ENCODE measurements at regions not wholly inside any gene's neighbourhood (a gene's known extent, or its start where the extent isn't known, plus 50 kb on each side); places are given as distances from the start of the nearest gene placed in this dataset.

- intact Hi-C loops (cut with DNase I; ENCODE audit: low total_unique reads), result no loop called here
- Histone ChIP-seq H3K9me3 (no peaks in the 10 kb centered on the region), H3K4me1 (peaks cover 0 to 5% of the 10 kb centered on the region in 2 donors), H3K27ac (no peak overlapping the region), H3K27me3 (no peaks in the 10 kb centered on the region), H3K4me3 (no peak overlapping the region), H3K36me3 (no peaks in the 10 kb centered on the region)
- no peak for DNase-seq
- no peak for TF ChIP-seq CTCF (IDR thresholded peaks at IDR 0.05)
- no peak for TF ChIP-seq POLR2A (IDR thresholded peaks at IDR 0.05)
These were observed 314.8 kb upstream of the ACVR2A start for GRCh38 chr2:147530033-147530432.

DNA sequence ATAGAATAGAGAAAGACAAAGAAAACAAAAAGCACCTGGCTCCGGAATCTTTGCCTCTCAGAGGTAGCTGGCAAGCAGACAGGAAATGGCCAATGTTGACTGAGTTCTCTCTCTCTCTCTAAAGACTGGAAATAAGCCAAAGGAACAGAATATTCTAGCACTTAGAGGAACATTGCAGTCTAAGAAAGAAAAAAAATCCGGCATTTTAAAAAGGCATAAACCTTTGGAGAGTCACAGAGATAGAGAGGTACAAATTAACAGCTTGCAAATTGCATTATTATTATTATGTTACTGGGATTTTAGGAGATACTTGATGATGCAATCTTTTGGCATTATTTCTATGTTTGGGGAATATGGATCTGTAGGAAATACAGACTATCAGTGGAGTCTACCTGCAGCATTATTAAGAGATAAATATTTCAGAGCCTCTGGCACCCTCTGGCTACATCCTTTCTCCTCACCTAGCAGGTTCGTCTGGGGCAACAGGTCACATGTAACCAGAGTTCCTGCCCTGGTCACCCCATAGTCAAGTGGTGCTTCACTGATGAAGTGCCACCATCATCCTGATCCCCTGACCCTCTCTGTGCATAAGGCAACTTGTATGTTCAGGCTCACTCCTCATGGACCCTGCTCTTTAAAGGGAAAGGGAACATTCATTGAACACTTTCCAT lies 318.9 kb upstream of the ACVR2A start:
- TF ChIP-seq POLR2A (IDR thresholded peaks at IDR 0.05) (no peak), CTCF (IDR thresholded peaks at IDR 0.05) (no peak)
- Histone ChIP-seq H3K36me3 (no peaks in the 10 kb centered on the region), H3K27me3 (no peaks in the 10 kb centered on the region), H3K27ac (no peak overlapping the region), H3K4me3 (no peak overlapping the region), H3K4me1 (no peaks in the 10 kb centered on the region), H3K9me3 (no peaks in the 10 kb centered on the region)
- no peak for DNase-seq
- intact Hi-C loops (cut with DNase I; ENCODE audit: low total_unique reads), result no loop called here

DNA sequence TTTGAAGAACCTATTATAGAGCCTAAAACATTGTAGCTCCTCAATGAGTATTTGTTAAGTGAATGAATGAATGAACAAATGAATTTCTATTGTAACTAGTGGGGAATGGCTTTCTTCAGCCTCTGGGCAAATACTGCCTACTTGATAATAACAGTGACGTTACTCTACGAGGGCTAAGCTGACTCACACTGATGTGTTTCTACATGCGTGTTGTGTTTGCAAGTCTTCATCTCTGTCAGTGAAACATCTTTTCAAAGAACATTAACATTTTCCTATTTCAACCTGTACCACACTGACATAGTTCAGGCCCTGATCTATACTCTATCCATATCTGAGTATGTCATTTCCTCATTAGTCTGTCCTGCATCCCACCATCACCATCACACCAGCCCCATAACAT lies 319.9 kb upstream of the ACVR2A start:
- H3K4me3 ChIP-seq, result no peak overlapping the region
- H3K9me3 ChIP-seq, result no peaks in the 10 kb centered on the region
- TF ChIP-seq POLR2A (IDR thresholded peaks at IDR 0.05), result no peak
- no peak for TF ChIP-seq CTCF (IDR thresholded peaks at IDR 0.05)
- no peak overlapping the region for H3K27ac ChIP-seq
- no peak for DNase-seq
- no peaks in the 10 kb centered on the region for H3K4me1 ChIP-seq
- intact Hi-C loops (cut with DNase I; ENCODE audit: low total_unique reads), result no loop called here
- H3K27me3 ChIP-seq, result no peaks in the 10 kb centered on the region
- H3K36me3 ChIP-seq, result no peaks in the 10 kb centered on the region

- no peaks in the 10 kb centered on the region for H3K9me3 ChIP-seq
- TF ChIP-seq POLR2A (IDR thresholded peaks at IDR 0.05), result no peak
- no peak for TF ChIP-seq CTCF (IDR thresholded peaks at IDR 0.05)
- no peak for DNase-seq
- no peak overlapping the region for H3K27ac ChIP-seq
- no peaks in the 10 kb centered on the region for H3K36me3 ChIP-seq
- intact Hi-C loops (cut with DNase I; ENCODE audit: low total_unique reads), result no loop called here
- H3K27me3 ChIP-seq, result no peaks in the 10 kb centered on the region
- no peaks in the 10 kb centered on the region for H3K4me1 ChIP-seq
- H3K4me3 ChIP-seq, result no peak overlapping the region
These were observed 321.4 kb upstream of the ACVR2A start for GRCh38 chr2:147523415-147523814.

GRCh38 chr2:147521936-147522335 lies 322.9 kb upstream of the ACVR2A start:
- TF ChIP-seq CTCF (IDR thresholded peaks at IDR 0.05) (no peak), POLR2A (IDR thresholded peaks at IDR 0.05) (no peak)
- Histone ChIP-seq H3K4me3 (no peak overlapping the region), H3K27me3 (no peaks in the 10 kb centered on the region), H3K4me1 (no peaks in the 10 kb centered on the region), H3K9me3 (no peaks in the 10 kb centered on the region), H3K27ac (no peak overlapping the region), H3K36me3 (no peaks in the 10 kb centered on the region)
- no peak for DNase-seq
- intact Hi-C loops (cut with DNase I; ENCODE audit: low total_unique reads), result no loop called here

All from uterus (tissue), 3 donors.